ENCODE measurements at regions not wholly inside any gene's neighbourhood (a gene's known extent, or its start where the extent isn't known, plus 50 kb on each side); places are given as distances from the start of the nearest gene placed in this dataset.

GRCh38 chr14:42856106-42856505 lies 1249.4 kb downstream of the LRFN5 start:
- H3K27me3 ChIP-seq: no peaks in the 10 kb centered on the region

GRCh38 chr14:42855085-42855484 lies 1248.4 kb downstream of the LRFN5 start:
- Histone ChIP-seq H3K9me3 (no peaks in the 10 kb centered on the region), H3K27ac (no peak overlapping the region), H3K27me3 (no peaks in the 10 kb centered on the region), H3K4me1 (no peaks in the 10 kb centered on the region), H3K36me3 (no peaks in the 10 kb centered on the region), H3K4me3 (no peak overlapping the region)
- DNase-seq: no peak
- TF ChIP-seq POLR2A (IDR thresholded peaks at IDR 0.05) (no peak), CTCF (IDR thresholded peaks at IDR 0.05) (no peak)

More at GRCh38 chr14:42856106-42856505, 1249.4 kb downstream of the LRFN5 start:
- DNase-seq: no peak
- no peak for TF ChIP-seq POLR2A (IDR thresholded peaks at IDR 0.05)
- no peak for TF ChIP-seq CTCF (IDR thresholded peaks at IDR 0.05)
- Histone ChIP-seq H3K27ac (no peak overlapping the region), H3K9me3 (no peaks in the 10 kb centered on the region), H3K4me1 (no peaks in the 10 kb centered on the region), H3K36me3 (no peaks in the 10 kb centered on the region), H3K4me3 (no peak overlapping the region)

- no peaks in the 10 kb centered on the region for H3K9me3 ChIP-seq
- no peaks in the 10 kb centered on the region for H3K27me3 ChIP-seq
- no peaks in the 10 kb centered on the region for H3K4me1 ChIP-seq
- TF ChIP-seq POLR2A (IDR thresholded peaks at IDR 0.05): no peak
- H3K27ac ChIP-seq: no peak overlapping the region
- no peak overlapping the region for H3K4me3 ChIP-seq
- no peaks in the 10 kb centered on the region for H3K36me3 ChIP-seq
- no peak for DNase-seq
Measured at GRCh38 chr14:42854061-42854460, 1247.4 kb downstream of the LRFN5 start.

GRCh38 chr14:42848652-42849051 lies 1242.0 kb downstream of the LRFN5 start:
- H3K27me3 ChIP-seq: no peaks in the 10 kb centered on the region
- no peak overlapping the region for H3K4me3 ChIP-seq
- H3K4me1 ChIP-seq: no peaks in the 10 kb centered on the region
- no peaks in the 10 kb centered on the region for H3K9me3 ChIP-seq
- H3K27ac ChIP-seq: no peak overlapping the region
- no peaks in the 10 kb centered on the region for H3K36me3 ChIP-seq
- no peak for TF ChIP-seq CTCF (IDR thresholded peaks at IDR 0.05)
- TF ChIP-seq POLR2A (IDR thresholded peaks at IDR 0.05): no peak
- DNase-seq: no peak

GRCh38 chr14:42814817-42815216 lies 1208.1 kb downstream of the LRFN5 start:
- TF ChIP-seq CTCF (IDR thresholded peaks at IDR 0.05) (no peak), POLR2A (IDR thresholded peaks at IDR 0.05) (no peak)
- DNase-seq: no peak
- no peaks in the 10 kb centered on the region for H3K4me1 ChIP-seq
- no peak overlapping the region for H3K27ac ChIP-seq
- H3K27me3 ChIP-seq: no peaks in the 10 kb centered on the region
- no peaks in the 10 kb centered on the region for H3K9me3 ChIP-seq
- no peak overlapping the region for H3K4me3 ChIP-seq
- no peaks in the 10 kb centered on the region for H3K36me3 ChIP-seq

- Histone ChIP-seq H3K4me3 (no peak overlapping the region), H3K36me3 (no peaks in the 10 kb centered on the region), H3K9me3 (no peaks in the 10 kb centered on the region), H3K27ac (no peak overlapping the region), H3K4me1 (no peaks in the 10 kb centered on the region), H3K27me3 (no peaks in the 10 kb centered on the region)
- no peak for DNase-seq
- TF ChIP-seq CTCF (IDR thresholded peaks at IDR 0.05) (no peak), POLR2A (IDR thresholded peaks at IDR 0.05) (no peak)
Measured at GRCh38 chr14:42806909-42807315, 1200.2 kb downstream of the LRFN5 start.
